Activated CD4-positive, alpha-beta T cell treated with anti-CD3 and anti-CD28 coated beads for 48 hours (primary cell): ENCODE measurements at regions not wholly inside any gene's neighbourhood (a gene's known extent, or its start where the extent isn't known, plus 50 kb on each side); places are given as distances from the start of the nearest gene placed in this dataset.
"Not testable (repeated sequence)": the region's sequence is repeated elsewhere in the genome, so short reads cannot be mapped to it uniquely, and the experiment has no call there.

Source experiments
- DNase-seq: peaks from one replicate; pipeline ENCODE4 v3.0.0-alpha.2; 2020

- DNase-seq, result not testable (repeated sequence)
Measured at GRCh38 chr10:46749470-46749869, 161.8 kb upstream of the PTPN20 start.

- not testable (repeated sequence) for DNase-seq
Measured at GRCh38 chr10:46753763-46754162, 157.5 kb upstream of the PTPN20 start.

- DNase-seq, result not testable (repeated sequence)
Measured at GRCh38 chr10:46761471-46761870, 149.8 kb upstream of the PTPN20 start.

GRCh38 chr10:46768515-46769291 is 142.5 kb upstream of the PTPN20 start:
- DNase-seq, result not testable (repeated sequence)

GRCh38 chr10:46773178-46773896 is 137.9 kb upstream of the PTPN20 start:
- DNase-seq, result not testable (repeated sequence)

- peak; percentile 31 for DNase-seq
Measured at GRCh38 chr10:46773897-46774236, 137.4 kb upstream of the PTPN20 start.

- not testable (repeated sequence) for DNase-seq
Measured at GRCh38 chr10:46774366-46774765, 136.9 kb upstream of the PTPN20 start.

- DNase-seq, result not testable (repeated sequence)
Measured at GRCh38 chr10:46774945-46775667, 136.1 kb upstream of the PTPN20 start.

GRCh38 chr10:46775668-46776059 is 135.6 kb upstream of the PTPN20 start:
- DNase-seq, result not testable (repeated sequence)

GRCh38 chr10:46779571-46779970 is 131.7 kb upstream of the PTPN20 start:
- DNase-seq, result not testable (repeated sequence)

GRCh38 chr10:46780164-46780563 is 131.1 kb upstream of the PTPN20 start:
- not testable (repeated sequence) for DNase-seq

GRCh38 chr10:46781001-46781400 is 130.2 kb upstream of the PTPN20 start:
- not testable (repeated sequence) for DNase-seq

GRCh38 chr10:46782001-46782874 is 129.0 kb upstream of the PTPN20 start:
- not testable (repeated sequence) for DNase-seq

- DNase-seq, result not testable (repeated sequence)
Measured at GRCh38 chr10:46784665-46785064, 126.6 kb upstream of the PTPN20 start.

- DNase-seq, result not testable (repeated sequence)
Measured at GRCh38 chr10:46786125-46786517, 125.1 kb upstream of the PTPN20 start.

- peak; percentile 77 for DNase-seq
Measured at GRCh38 chr10:46786518-46787320, 124.5 kb upstream of the PTPN20 start.

GRCh38 chr10:46787321-46787615 is 124.0 kb upstream of the PTPN20 start:
- peak; percentile 29 for DNase-seq

GRCh38 chr10:46792657-46793357 is 118.4 kb upstream of the PTPN20 start:
- not testable (repeated sequence) for DNase-seq

- DNase-seq, result not testable (repeated sequence)
Measured at GRCh38 chr10:46796351-46796750, 114.9 kb upstream of the PTPN20 start.

- DNase-seq, result not testable (repeated sequence)
Measured at GRCh38 chr10:46802010-46802409, 109.2 kb upstream of the PTPN20 start.

- DNase-seq, result not testable (repeated sequence)
Measured at GRCh38 chr10:46803082-46803481, 108.1 kb upstream of the PTPN20 start.
